ENCODE measurements at regions not wholly inside any gene's neighbourhood (a gene's known extent, or its start where the extent isn't known, plus 50 kb on each side); places are given as distances from the start of the nearest gene placed in this dataset.

DNA sequence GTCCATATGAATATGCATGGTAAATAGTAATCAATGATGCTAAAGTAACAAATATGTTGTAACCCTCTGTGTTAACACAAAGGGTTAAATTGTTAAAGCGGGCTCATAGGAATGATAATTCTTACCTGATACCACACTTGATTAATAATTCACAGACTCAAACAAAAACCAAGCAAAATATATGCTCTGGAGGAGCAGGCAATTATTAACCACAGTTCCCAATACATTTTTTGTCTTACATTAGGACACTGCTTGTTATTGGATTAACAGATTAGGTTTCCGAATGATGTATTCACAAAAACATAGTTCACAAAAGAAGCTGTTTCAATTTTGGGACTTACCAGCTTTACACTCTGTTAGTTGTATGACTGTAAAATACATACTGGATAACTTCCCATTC is 300.9 kb upstream of the LRRTM4 start:
- no peak overlapping the region for H3K4me3 ChIP-seq (ENCODE audit: low read depth in 1 of 2, low read length in 2 of 2)
- H3K27ac ChIP-seq (ENCODE audit: low read length) = no peak overlapping the region
- no peaks in the 10 kb centered on the region for H4K20me1 ChIP-seq (ENCODE audit: insufficient read depth, low read length)
- H3K4me2 ChIP-seq (ENCODE audit: insufficient read depth, low read length) = no peak overlapping the region
- H3K9me3 ChIP-seq (ENCODE audit: insufficient read depth, low read length, severe bottlenecking) = no peaks in the 10 kb centered on the region
- H3K27me3 ChIP-seq (ENCODE audit: insufficient read depth, low read length, poor library complexity) = no peaks in the 10 kb centered on the region
- H2AFZ ChIP-seq (ENCODE audit: low read depth, low read length) = no peak overlapping the region
- TF ChIP-seq, protein P1, sequence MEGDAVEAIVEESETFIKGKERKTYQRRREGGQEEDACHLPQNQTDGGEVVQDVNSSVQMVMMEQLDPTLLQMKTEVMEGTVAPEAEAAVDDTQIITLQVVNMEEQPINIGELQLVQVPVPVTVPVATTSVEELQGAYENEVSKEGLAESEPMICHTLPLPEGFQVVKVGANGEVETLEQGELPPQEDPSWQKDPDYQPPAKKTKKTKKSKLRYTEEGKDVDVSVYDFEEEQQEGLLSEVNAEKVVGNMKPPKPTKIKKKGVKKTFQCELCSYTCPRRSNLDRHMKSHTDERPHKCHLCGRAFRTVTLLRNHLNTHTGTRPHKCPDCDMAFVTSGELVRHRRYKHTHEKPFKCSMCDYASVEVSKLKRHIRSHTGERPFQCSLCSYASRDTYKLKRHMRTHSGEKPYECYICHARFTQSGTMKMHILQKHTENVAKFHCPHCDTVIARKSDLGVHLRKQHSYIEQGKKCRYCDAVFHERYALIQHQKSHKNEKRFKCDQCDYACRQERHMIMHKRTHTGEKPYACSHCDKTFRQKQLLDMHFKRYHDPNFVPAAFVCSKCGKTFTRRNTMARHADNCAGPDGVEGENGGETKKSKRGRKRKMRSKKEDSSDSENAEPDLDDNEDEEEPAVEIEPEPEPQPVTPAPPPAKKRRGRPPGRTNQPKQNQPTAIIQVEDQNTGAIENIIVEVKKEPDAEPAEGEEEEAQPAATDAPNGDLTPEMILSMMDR (IDR thresholded peaks at IDR 0.05; ENCODE audit: borderline replicate concordance, extremely low read depth, low read length, poor library complexity, severe bottlenecking) = no peak
- no peak for TF ChIP-seq EZH2 (IDR thresholded peaks at IDR 0.05; ENCODE audit: borderline replicate concordance, low read depth, low read length, severe bottlenecking)
- ATAC-seq (ENCODE audit: insufficient read depth, low read depth) (no peak), DNase-seq (no peak)
- H3K9ac ChIP-seq (ENCODE audit: low read depth, low read length) = no peak overlapping the region
- no peaks in the 10 kb centered on the region for H3K79me2 ChIP-seq (ENCODE audit: insufficient read depth, low read length)
- H3K36me3 ChIP-seq (ENCODE audit: insufficient read depth, low read length) = no peaks in the 10 kb centered on the region
- H3K4me1 ChIP-seq (ENCODE audit: insufficient read depth, low read length) = no peaks in the 10 kb centered on the region

DNA sequence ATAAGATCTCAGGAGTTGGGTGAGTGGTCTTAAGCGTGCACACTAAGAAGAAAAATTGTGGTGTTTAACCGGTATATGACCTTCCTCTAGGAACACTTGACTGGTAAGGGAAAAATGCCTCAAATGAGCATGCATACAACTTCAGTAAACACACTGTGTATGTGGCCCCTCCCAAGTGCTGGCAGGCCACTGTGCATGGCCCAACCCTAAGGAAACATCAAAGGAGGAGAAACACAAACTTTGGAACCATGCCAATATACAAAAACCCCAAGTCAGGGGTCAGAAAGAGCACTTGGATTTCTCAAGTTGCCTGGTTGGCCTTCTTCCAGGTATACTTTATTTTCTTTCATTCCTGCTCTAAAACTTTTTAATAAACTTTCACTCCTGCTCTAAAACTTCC is 308.9 kb upstream of the LRRTM4 start:
- H2AFZ ChIP-seq (ENCODE audit: low read depth, low read length) = no peak overlapping the region
- H3K4me1 ChIP-seq (ENCODE audit: insufficient read depth, low read length) = no peaks in the 10 kb centered on the region
- no peaks in the 10 kb centered on the region for H3K79me2 ChIP-seq (ENCODE audit: insufficient read depth, low read length)
- H3K27ac ChIP-seq (ENCODE audit: low read length) = no peak overlapping the region
- H3K9me3 ChIP-seq (ENCODE audit: insufficient read depth, low read length, severe bottlenecking) = peaks cover 17% of the 10 kb centered on the region
- H3K36me3 ChIP-seq (ENCODE audit: insufficient read depth, low read length) = no peaks in the 10 kb centered on the region
- H3K4me3 ChIP-seq (ENCODE audit: low read depth in 1 of 2, low read length in 2 of 2) = no peak overlapping the region
- H3K4me2 ChIP-seq (ENCODE audit: insufficient read depth, low read length) = no peak overlapping the region
- no peaks in the 10 kb centered on the region for H3K27me3 ChIP-seq (ENCODE audit: insufficient read depth, low read length, poor library complexity)
- no peaks in the 10 kb centered on the region for H4K20me1 ChIP-seq (ENCODE audit: insufficient read depth, low read length)
- no peak overlapping the region for H3K9ac ChIP-seq (ENCODE audit: low read depth, low read length)
- ATAC-seq (ENCODE audit: insufficient read depth, low read depth) (no peak), DNase-seq (no peak)
- TF ChIP-seq EZH2 (IDR thresholded peaks at IDR 0.05; ENCODE audit: borderline replicate concordance, low read depth, low read length, severe bottlenecking) = no peak
- TF ChIP-seq, protein P1 (IDR thresholded peaks at IDR 0.05; ENCODE audit: borderline replicate concordance, extremely low read depth, low read length, poor library complexity, severe bottlenecking) = no peak

GRCh38 chr2:77831471-77831870 is 309.3 kb upstream of the LRRTM4 start:
- no peak overlapping the region for H3K9ac ChIP-seq (ENCODE audit: low read depth, low read length)
- no peak overlapping the region for H3K4me2 ChIP-seq (ENCODE audit: insufficient read depth, low read length)
- H3K27me3 ChIP-seq (ENCODE audit: insufficient read depth, low read length, poor library complexity) = no peaks in the 10 kb centered on the region
- H3K79me2 ChIP-seq (ENCODE audit: insufficient read depth, low read length) = no peaks in the 10 kb centered on the region
- H3K4me3 ChIP-seq (ENCODE audit: low read depth in 1 of 2, low read length in 2 of 2) = no peak overlapping the region
- peaks cover 17% of the 10 kb centered on the region for H3K9me3 ChIP-seq (ENCODE audit: insufficient read depth, low read length, severe bottlenecking)
- DNase-seq (no peak), ATAC-seq (ENCODE audit: insufficient read depth, low read depth) (no peak)
- TF ChIP-seq, protein P1 (IDR thresholded peaks at IDR 0.05; ENCODE audit: borderline replicate concordance, extremely low read depth, low read length, poor library complexity, severe bottlenecking) = no peak
- no peak for TF ChIP-seq EZH2 (IDR thresholded peaks at IDR 0.05; ENCODE audit: borderline replicate concordance, low read depth, low read length, severe bottlenecking)
- no peak overlapping the region for H2AFZ ChIP-seq (ENCODE audit: low read depth, low read length)
- no peak overlapping the region for H3K27ac ChIP-seq (ENCODE audit: low read length)
- H4K20me1 ChIP-seq (ENCODE audit: insufficient read depth, low read length) = no peaks in the 10 kb centered on the region
- H3K4me1 ChIP-seq (ENCODE audit: insufficient read depth, low read length) = no peaks in the 10 kb centered on the region
- H3K36me3 ChIP-seq (ENCODE audit: insufficient read depth, low read length) = no peaks in the 10 kb centered on the region

GRCh38 chr2:77831898-77832297 is 309.7 kb upstream of the LRRTM4 start:
- H3K79me2 ChIP-seq (ENCODE audit: insufficient read depth, low read length) = no peaks in the 10 kb centered on the region

More at GRCh38 chr2:77831898-77832297, 309.7 kb upstream of the LRRTM4 start:
- Histone ChIP-seq H3K4me3 (ENCODE audit: low read depth in 1 of 2, low read length in 2 of 2) (no peak overlapping the region), H3K27ac (ENCODE audit: low read length) (no peak overlapping the region), H3K9ac (ENCODE audit: low read depth, low read length) (no peak overlapping the region), H4K20me1 (ENCODE audit: insufficient read depth, low read length) (no peaks in the 10 kb centered on the region), H3K36me3 (ENCODE audit: insufficient read depth, low read length) (no peaks in the 10 kb centered on the region), H3K27me3 (ENCODE audit: insufficient read depth, low read length, poor library complexity) (no peaks in the 10 kb centered on the region), H2AFZ (ENCODE audit: low read depth, low read length) (no peak overlapping the region), H3K9me3 (ENCODE audit: insufficient read depth, low read length, severe bottlenecking) (peaks cover 17% of the 10 kb centered on the region), H3K4me2 (ENCODE audit: insufficient read depth, low read length) (no peak overlapping the region), H3K4me1 (ENCODE audit: insufficient read depth, low read length) (no peaks in the 10 kb centered on the region)
- DNase-seq (no peak), ATAC-seq (ENCODE audit: insufficient read depth, low read depth) (no peak)
- TF ChIP-seq, protein P1 (IDR thresholded peaks at IDR 0.05; ENCODE audit: borderline replicate concordance, extremely low read depth, low read length, poor library complexity, severe bottlenecking) = no peak
- TF ChIP-seq EZH2 (IDR thresholded peaks at IDR 0.05; ENCODE audit: borderline replicate concordance, low read depth, low read length, severe bottlenecking) = no peak

All from DND-41 (cell line).